HG03139 (cell line): ENCODE measurements at regions not wholly inside any gene's neighbourhood (a gene's known extent, or its start where the extent isn't known, plus 50 kb on each side); places are given as distances from the start of the nearest gene placed in this dataset.
"Not testable (repeated sequence)": the region's sequence is repeated elsewhere in the genome, so short reads cannot be mapped to it uniquely, and the experiment has no call there.

Experiments used
- ATAC-seq: cut with Tn5 transposase; IDR thresholded peaks from one replicate; pipeline ENCODE4 v1.9.1; 2021; ENCODE audit not compliant: unreplicated experiment

DNA sequence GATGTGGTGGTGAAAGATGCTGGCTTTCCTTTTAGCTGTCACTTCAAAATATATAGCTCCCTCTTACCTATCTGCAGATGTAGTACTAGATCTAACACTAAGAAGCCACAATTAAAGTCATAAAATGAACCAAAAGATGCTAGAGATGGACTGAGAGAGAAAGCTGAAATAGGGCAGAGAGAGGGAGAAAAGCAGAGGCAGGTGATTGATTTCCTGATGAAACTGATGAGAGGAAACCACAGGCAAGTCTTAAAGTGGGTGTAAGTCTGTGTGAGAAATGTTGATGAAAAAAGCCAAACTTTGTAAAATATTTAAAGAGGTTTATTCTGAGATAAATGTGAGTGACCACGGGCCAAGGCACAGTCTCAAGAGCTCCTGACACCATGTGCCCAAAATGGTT, 194.3 kb upstream of the MBL2 start:
- no peak for ATAC-seq

DNA sequence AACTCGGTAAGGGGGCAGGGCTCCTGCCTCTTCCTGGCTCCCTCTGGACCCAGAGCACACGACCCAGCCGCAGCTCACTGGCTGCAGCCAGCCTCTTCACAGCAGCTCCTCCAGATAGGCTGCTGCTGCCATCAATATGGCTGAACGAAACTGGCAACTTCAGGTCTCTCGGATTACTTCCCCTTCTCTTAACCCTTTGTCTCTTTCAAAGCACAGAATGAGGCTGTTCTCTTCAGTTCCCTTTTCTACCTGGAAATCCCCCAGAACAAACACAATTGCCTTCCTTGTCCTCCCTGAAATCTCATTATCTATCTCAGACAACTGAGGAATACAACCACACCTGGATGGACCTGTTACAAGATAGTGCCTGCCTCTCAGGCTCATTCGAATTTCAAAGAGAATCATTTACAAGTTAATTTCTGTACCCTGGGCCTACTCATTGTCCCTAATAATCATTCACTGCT, 193.4 kb upstream of the MBL2 start:
- ATAC-seq, result peak; percentile 99

DNA sequence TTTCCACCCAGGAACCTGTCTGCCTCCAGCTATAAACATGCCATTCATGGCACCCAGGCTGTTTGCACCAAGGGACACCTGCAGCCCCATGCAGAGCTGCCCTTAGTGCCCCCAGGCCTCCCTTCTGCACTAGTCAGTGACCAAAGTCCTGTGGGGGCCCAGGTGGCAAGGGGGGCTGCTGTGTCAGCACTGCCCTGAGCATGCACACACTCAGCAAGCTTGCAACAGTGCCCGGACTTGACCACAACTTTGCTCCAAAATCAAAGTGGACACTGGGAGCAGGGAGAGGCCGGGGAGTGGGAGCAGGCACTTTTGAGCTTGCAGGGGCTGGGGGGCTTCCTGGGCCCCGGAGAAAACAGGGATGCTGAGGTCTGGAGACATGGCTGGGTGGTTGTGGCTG, 192.9 kb upstream of the MBL2 start:
- no peak for ATAC-seq

DNA sequence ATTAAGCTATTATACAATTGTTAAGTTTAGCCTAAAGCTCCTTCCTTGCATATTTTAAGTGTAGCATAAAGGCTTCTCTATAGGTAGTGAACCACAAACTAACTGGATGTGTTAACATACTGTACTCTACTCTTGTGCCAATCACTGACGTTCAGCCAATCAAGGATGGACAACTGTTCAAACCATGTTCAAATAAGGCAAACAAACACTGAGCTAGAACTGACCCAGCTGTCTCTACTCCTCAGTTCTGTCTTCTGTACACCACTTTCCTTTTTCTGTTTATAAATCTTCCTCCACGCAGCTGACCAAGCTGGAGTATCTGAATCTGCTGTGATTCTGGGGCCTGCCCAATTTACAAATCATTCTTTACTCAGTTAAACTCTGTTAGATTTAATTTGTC, 188.7 kb upstream of the MBL2 start:
- ATAC-seq, result no peak

DNA sequence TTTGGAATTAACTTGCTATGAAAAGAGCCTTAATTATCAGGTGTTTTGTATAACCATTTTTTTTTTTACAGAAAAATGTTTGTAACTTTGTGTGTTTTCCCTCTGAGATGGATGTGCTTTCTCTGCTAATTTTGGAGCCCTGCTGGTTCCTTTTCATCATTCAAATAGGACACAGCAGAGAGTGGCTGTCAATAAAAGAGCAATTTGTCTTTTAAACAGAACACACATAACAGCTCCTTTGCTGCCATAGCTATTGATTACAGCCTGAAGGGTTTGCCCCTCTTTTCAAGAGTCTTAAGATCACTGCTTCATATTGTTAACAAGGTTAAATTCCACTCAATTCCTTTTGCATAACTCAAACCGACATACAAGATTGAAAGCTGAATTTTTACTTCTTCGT, 187.2 kb upstream of the MBL2 start:
- ATAC-seq, result no peak

DNA sequence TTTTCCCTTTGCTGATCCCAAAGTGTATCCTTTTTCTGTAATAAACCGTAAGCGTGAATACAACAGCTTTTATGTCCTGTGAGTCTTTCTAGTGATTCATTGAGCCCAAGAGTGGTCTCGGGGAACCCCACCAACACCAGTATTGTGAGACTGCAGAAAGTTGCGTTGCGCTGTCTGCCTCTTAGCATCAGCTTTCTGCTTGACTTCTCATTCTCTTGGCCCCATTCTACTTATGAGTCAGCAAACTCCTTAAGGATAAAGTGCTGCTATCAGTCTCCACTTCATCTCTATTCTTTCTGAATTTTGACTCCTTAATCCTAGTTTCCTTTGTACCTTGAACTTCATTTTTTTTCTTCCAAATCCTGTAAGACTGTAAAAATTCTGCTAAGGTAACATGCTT, 184.3 kb upstream of the MBL2 start:
- no peak for ATAC-seq

DNA sequence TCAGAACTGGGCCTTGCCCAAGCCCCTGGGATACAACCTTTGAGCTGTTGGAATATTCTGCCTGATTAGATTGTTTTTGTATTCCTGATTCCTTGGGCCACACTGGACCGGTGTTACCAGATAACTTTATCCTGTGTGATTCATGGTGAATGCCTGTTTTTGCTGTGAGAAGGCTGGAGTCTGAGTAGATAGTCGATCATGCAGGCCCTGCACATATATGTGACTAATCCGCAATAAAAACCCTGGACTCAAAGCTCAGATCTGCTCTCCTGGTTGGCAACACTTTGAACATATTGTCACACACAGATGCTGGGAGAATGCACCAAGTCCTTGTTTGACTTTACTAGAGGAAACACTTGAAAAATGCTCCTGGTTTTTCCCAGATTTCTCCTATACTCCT, 183.9 kb upstream of the MBL2 start:
- ATAC-seq, result no peak

DNA sequence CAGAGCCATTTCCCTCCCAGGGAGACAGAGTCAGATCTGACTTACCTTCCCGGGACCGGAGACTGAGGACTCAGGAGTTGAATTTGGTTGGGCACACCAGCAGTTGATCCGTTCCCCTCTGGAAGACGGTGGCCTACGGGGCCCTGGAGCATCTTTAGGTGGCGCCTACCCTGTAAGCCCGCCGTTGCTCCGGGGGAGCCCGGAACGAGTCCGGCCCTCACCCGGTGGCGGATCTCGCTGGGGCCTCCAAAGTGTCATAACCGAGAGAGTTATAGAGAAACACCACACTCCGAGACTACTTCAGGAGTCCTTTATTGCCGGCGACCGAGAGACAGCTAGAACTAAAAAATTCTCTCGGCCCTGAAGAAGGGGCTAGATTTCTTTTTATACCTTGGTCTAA, 182.8 kb upstream of the MBL2 start:
- no peak for ATAC-seq

DNA sequence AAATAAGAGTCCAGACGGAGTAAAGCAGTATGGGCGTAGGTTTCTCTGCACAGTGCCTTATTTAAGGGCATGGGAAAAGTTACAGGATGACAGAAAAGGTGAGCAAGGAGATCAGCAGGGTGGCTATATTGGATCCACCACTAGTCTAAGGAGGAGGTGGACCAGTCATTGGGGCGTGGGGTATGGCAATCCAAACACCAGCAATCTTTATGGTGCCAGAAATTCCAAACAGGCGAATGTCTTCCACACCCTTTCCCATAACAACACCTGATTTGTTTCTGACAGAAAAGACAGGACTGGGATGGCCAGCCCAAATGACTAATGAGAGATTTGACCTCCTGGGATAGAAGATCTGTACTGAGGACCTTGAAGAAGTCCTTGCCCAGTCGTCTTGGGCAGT, 181.8 kb upstream of the MBL2 start:
- ATAC-seq, result no peak

DNA sequence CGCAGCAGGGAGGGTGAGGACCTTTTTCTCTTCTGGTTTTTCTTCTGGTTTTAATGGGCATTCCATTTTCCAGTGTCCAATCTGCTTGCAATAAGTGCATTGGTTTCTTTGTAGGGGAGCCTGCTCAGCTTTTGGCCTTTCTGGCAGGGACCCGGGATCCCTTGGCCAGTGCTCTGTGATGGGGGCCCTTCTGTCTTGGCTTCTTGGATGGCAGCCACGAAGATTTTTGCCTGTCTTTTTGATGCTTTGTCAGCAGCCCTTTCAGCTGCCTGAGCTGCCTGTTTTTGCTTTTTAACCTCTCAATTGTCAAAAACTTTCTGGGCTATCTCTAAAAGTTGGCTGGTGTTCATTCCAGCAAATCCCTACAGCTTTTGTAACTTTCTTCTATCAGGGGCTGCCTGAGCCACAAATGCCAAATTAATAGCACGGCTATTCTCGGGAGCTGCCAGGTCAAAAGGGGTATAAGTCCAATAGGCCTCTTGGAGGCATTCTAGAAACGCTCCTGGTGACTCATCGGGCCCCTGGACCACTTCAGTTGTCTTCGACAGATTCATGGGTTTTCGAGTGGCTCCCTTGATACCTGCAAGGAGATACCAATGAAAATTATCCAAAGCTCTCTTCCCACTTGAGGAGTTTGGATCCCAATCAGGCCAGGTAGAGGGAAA, 179.9 kb upstream of the MBL2 start:
- ATAC-seq, result no peak

DNA sequence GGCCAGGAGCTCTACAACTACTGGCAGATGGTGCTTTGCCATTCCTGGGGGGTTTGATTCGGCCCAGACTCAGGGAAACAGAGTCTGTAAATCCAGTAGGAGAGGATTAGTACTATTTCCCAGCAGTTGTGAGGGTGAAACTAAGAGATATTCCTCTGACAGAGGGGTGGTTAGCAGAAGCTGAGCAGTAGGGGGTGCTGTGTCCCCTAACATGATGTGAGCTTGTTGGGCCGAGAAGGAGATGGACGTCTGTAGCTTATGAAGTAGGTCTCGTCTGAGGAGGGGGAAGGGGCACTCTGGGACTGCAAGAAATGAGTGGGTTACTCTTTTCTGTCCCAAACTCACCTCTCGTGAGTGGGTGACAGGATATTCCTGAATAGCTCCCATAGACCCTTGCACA, 179.2 kb upstream of the MBL2 start:
- ATAC-seq, result peak; percentile 89

DNA sequence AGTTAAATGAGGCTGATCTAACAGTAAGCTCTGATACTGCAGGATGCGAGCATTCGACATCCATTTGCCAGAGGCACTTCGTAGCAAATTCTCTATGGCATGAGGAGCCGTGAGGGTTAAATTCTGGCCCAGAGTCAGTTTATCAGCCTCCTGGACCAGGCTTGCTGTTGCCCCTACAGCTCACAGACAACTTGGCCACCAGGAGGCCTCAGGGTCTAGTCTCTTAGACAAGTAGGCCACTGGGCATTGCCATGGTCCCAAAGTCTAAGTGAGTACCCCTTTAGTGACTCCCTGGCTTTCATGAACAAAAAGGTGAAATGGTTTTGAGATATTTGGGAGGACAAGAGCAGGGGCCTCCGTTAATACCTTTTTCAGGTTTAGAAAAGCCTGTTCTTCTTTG, 178.0 kb upstream of the MBL2 start:
- ATAC-seq, result no peak

DNA sequence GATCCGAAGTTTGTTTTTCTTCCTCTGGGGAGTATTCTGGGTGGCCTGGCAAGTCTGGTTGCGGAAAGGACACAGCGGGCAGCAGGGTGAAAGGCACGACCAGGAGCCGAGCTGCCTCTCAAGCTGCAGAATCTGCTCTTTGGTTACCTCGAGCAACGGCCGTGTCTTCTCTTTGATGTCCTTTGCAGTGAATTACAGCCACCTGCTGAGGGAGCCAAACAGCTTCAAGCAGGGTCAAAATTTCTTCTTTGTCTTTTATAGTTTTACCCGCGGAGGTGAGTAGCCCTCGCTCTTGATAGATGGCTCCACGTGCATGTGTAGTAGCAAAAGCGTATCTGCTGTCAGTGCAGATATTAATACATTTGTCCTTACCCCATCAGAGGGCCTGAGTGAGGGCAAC, 177.3 kb upstream of the MBL2 start:
- ATAC-seq, result no peak

DNA sequence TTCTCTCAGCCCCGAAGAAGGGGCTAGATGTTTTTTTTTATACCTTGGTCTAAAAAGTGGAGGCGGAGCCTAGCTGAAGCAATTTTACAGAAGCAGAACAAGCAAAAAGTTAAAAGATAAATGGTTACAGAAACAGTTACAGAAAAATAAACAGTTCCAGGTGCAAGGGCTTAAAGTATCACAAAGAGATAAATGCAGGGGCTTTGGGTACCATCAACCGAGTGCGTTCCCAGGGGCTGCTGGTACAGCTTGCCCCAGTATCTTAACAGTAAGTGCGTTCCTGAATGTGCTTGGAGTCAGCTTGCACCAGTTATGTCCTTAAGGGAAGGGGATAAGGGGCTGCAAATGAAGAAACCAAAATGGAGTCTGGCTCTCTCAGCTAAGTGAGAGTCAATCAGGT, 173.9 kb upstream of the MBL2 start:
- no peak for ATAC-seq

DNA sequence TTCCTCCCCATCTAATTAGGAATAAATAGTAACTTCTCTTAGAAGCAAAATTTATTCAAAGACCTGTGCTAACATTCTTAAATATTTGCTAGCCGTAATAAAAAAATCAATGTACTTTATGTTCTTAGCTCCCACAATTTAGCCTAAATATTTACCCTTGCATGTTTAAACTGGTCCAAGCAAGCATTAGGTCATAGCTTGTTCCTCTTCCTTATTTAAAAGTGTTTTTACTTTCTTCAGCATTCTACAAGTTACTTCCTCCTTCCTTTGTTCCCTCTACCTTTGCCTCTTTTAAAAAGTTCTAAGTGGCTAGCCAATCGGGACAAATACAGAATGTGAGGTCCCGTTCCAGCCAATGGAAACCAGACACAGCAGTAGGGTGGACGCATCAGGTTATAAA, 172.9 kb upstream of the MBL2 start:
- ATAC-seq, result not testable (repeated sequence)

DNA sequence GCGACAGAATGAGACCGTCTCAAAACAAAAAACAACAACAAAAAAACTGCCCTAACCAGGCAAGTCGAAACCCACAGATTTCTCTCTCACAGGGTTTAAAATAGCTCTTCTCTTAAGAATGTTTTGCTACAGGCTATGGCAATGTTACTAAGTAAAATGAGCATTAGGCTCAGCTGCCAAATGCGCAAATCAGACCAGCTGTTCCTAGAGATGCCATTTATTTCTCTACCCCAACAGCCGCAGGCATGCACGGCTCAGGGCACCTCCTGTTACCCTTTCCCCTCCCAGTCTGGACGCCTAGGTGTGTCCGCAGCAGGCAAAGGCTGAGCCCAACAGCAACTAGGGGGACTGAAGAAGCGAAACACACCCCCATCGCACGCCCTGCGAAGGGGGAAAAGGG, 168.3 kb upstream of the MBL2 start:
- no peak for ATAC-seq

DNA sequence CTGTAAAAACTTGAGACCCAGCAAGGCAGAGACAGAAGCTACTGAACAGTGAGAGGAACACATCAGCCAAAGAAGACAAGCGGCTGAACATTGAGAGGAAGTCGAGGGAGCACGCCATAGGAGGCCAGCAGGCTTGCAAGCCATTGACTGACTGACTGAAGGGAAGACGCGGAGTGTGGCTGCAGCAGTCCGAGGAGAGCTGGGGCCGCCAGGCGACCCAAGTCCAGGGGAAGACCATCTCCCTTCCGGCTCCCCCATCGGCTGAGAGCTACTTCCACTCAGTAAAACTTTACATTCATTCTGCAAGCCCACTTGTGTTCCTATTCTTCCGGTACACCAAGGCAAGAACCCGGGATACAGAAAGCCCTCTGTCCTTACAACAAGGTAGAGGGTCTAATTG, 167.3 kb upstream of the MBL2 start:
- no peak for ATAC-seq

DNA sequence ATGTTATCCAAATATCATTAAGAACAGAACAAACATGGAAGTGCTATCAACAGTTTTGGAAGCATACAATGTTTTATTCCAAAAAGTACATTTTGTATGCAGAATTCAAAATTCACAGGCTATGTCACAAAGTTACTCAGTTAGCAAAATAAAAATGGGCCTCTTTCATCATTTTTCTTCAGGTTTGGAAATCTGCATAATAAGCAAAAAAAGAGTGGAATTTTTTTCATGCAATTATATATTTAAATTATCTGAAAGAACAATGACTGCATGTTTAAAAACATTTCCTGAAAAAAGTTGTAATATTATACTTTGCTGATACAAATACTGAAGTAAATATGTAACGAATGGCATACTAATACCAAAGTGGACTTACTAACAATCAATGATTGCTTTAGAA, 161.2 kb upstream of the MBL2 start:
- ATAC-seq, result no peak

DNA sequence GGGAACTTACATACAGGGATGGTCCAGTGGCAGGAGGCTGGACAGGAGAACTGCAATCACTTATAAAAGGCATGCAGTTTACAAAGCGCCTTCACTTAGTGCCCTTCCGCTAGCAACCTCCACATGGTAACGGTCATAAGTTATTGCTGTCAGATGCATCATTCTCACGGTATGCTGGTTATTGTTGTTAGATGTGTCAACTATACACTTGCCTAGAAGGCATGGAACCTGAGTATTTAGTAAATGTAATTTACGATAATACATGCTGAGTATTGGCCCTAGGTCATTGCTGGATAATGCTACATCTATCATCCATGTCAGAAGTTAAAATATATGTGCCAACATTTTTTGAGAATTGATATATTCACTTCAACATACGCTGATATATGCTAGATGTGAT, 155.1 kb upstream of the MBL2 start:
- ATAC-seq, result no peak

DNA sequence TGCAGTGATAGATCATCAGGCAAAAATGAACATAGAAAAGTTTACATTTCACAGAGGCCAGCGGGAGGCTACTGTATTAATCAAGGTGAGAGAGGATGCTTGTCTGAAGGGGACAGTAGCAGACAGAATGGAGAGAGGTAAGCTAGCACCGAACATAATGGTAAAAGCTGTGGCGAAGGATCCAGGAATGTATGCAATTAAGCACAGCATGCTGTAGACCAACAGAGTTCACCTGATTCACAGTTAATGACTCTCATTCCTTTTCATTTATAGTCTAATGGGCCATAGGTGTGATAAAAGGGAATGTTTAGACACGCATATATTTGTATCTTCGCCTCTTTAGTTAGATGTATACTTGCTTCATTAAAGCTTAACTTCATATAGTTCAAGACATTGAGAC, 150.9 kb upstream of the MBL2 start:
- ATAC-seq, result no peak

DNA sequence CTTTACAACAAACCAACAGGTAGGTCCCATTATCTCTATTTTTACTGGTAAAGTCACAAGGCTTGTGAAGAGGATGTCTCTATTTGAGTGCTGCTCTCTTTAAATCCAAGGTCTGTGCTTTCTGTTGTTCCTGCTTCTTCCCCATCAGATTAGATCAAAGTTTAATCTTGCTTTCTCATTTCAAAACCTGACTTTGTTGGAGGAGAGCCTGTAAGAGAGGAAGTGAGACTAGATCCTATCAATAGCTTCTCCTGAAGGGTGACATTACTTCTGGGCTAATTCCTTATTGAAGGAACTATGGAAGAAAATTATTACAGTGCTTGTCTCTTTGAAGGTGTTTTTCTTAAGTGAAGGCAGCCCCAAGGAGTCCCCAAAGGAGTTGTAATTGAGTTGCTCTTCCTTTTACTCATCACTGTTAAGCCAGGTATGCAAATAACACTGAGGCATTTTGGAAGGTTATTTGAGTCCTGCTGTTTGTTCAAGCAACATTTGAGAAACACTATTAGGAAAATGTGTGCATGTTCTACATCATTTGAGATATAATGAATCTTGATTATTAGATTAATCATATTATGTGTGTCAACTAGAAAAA, 146.2 kb upstream of the MBL2 start:
- ATAC-seq, result no peak

DNA sequence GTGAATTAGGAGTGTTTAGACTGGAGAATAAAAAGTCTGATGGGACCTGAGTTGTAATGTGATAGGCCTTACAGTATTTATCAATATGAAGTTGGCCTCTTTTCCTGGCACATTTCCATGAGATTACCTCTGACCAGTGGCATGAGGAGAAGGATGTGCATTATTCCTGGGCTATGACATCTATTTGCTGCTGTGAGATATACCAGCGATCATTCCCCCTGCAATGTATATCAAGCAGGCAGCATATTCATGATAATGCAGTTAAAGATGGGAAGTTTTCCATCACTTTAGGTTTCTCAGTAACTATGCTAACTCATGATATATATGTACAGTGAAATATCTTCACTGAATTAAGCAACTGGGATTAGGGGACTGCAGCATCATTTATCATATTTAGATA, 142.8 kb upstream of the MBL2 start:
- no peak for ATAC-seq

DNA sequence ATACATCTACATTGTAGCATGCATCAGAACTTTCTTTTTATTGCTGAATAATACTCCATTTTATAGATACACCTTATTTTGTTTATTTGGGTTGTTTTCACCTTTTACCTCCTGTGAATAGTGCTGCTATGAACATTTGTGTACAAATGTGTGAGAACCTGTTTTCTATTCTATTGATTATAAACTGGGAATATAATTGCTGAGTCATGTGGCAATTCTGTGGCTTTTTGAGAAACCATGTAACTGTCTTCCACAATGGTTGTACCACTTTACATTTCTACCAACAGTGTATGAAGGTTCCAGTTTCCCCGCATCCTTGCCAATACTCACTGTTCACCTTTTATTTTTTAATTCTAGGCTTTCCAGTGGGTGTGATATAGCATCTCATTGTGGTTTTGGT, 138.6 kb upstream of the MBL2 start:
- ATAC-seq, result no peak
